IMR-90 (cell line): ENCODE measurements at regions not wholly inside any gene's neighbourhood (a gene's known extent, or its start where the extent isn't known, plus 50 kb on each side); places are given as distances from the start of the nearest gene placed in this dataset.

ENCODE experiments used
- ATAC-seq: fragments of 200-7000 bp; cut with Tn5 transposase; 2 replicates; pipeline ENCODE4 v1.9.1; 2020; ENCODE audit warnings: low read depth, mild to moderate bottlenecking, moderate library complexity
- BruUV-seq: library from RNA; stranded (reverse); fragments of 400-500 nt; replicated peaks from 2 replicates; lab custom pipeline; 2021; lab: Mats Ljungman, UMichigan
- CTCF ChIA-PET: fragments of 300-600 bp; formaldehyde crosslinking; extraction: SDS; loops from one replicate; lab custom pipeline; 2021; ENCODE audit warnings: antibody characterized with exemption; lab: Yijun Ruan, JAX
- POLR2A ChIA-PET: fragments of 300-600 bp; sonication (Branson Sonifier 250); formaldehyde crosslinking; loops from one replicate; lab custom pipeline; 2022; ENCODE audit warnings: antibody characterized with exemption; ENCODE audit not compliant: unreplicated experiment; lab: Charles Lee
- DNase-seq: peaks from one replicate; pipeline ENCODE4 v3.0.0; 2013
- H2AFZ ChIP-seq: replicated peaks from 2 replicates; pipeline ENCODE3; 2013; ENCODE audit warnings: low read length, mild to moderate bottlenecking; ENCODE audit not compliant: poor library complexity
- H2AK5ac ChIP-seq: 2 replicates; pipeline ENCODE4 v1.6.1; 2013; ENCODE audit warnings: low read depth, low read length, inconsistent platforms
- H2AK9ac ChIP-seq: replicated peaks from 2 replicates; pipeline ENCODE3; 2013; ENCODE audit warnings: mild to moderate bottlenecking, low read depth, low read length, moderate library complexity; ENCODE audit not compliant: poor library complexity
- H2BK120ac ChIP-seq: 2 replicates; pipeline ENCODE4 v1.6.1; 2013; ENCODE audit warnings: low read depth, low read length, inconsistent platforms
- H2BK15ac ChIP-seq: 3 replicates; pipeline ENCODE4 v1.6.1; 2013; ENCODE audit warnings: low read depth, low read length, inconsistent platforms
- H2BK20ac ChIP-seq: 2 replicates; pipeline ENCODE4 v1.6.1; 2013; ENCODE audit warnings: low read depth, mild to moderate bottlenecking, inconsistent platforms, low read length, moderate library complexity
- H2BK5ac ChIP-seq: 2 replicates; pipeline ENCODE4 v1.6.1; 2013; ENCODE audit warnings: mild to moderate bottlenecking, low read depth, low read length, inconsistent platforms; ENCODE audit not compliant: poor library complexity, severe bottlenecking
- H3K14ac ChIP-seq: replicated peaks from 2 replicates; pipeline ENCODE4 v1.6.1; 2013; ENCODE audit warnings: low read depth, low read length, inconsistent platforms
- H3K18ac ChIP-seq: 2 replicates; pipeline ENCODE4 v1.6.1; 2013; ENCODE audit warnings: low read depth, low read length, control low read depth
- H3K23ac ChIP-seq: 2 replicates; pipeline ENCODE4 v1.6.1; 2013; ENCODE audit warnings: low read depth, low read length, inconsistent platforms
- H3K27ac ChIP-seq: 2 replicates; pipeline ENCODE4 v1.5.1; 2013; ENCODE audit warnings: mild to moderate bottlenecking, control low read depth, low read length; ENCODE audit not compliant: insufficient read depth
- H3K27me3 ChIP-seq: 2 replicates; pipeline ENCODE4 v1.6.1; 2013; ENCODE audit warnings: low read length; ENCODE audit not compliant: control insufficient read depth, insufficient read depth
- H3K36me3 ChIP-seq: 2 replicates; pipeline ENCODE4 v1.6.1; 2013; ENCODE audit warnings: low read length, mixed read lengths; ENCODE audit not compliant: control insufficient read depth, insufficient read depth
- H3K4ac ChIP-seq: 2 replicates; pipeline ENCODE4 v1.6.1; 2013; ENCODE audit warnings: low read depth, low read length, inconsistent platforms
- H3K4me1 ChIP-seq: 2 replicates; pipeline ENCODE4 v1.6.1; 2013; ENCODE audit warnings: low read length, mixed read lengths; ENCODE audit not compliant: control insufficient read depth, insufficient read depth
- H3K4me2 ChIP-seq: 2 replicates; pipeline ENCODE4 v1.6.1; 2013; ENCODE audit warnings: low read depth, mild to moderate bottlenecking, control low read depth, low read length, moderate library complexity
- H3K4me3 ChIP-seq: 2 replicates; pipeline ENCODE4 v1.5.1; 2013; ENCODE audit warnings: low read depth, mild to moderate bottlenecking, control low read depth, low read length, moderate library complexity; ENCODE audit not compliant: insufficient read depth
- H3K56ac ChIP-seq: 2 replicates; pipeline ENCODE4 v1.6.1; 2013; ENCODE audit warnings: low read length, inconsistent platforms; ENCODE audit not compliant: insufficient read depth; ENCODE audit errors: extremely low read depth
- H3K79me1 ChIP-seq, 2 experiments: 2 replicates each; pipeline ENCODE4 v1.6.1; 2013; ENCODE audit warnings: low read length in 2 of 2, inconsistent platforms in 1 of 2, low read depth in 1 of 2
- H3K9ac ChIP-seq: 2 replicates; pipeline ENCODE4 v1.6.1; 2013; ENCODE audit warnings: low read depth, low read length, control low read depth
- H3K9me1 ChIP-seq: 2 replicates; pipeline ENCODE4 v1.6.1; 2013; ENCODE audit warnings: low read length, inconsistent platforms; ENCODE audit not compliant: insufficient read depth
- H3K9me3 ChIP-seq: 2 replicates; pipeline ENCODE4 v1.6.1; 2013; ENCODE audit warnings: low read length; ENCODE audit not compliant: control insufficient read depth, insufficient read depth
- H4K20me1 ChIP-seq: 2 replicates; pipeline ENCODE4 v1.6.1; 2013; ENCODE audit warnings: low read length, inconsistent platforms; ENCODE audit not compliant: insufficient read depth
- H4K5ac ChIP-seq: 2 replicates; pipeline ENCODE4 v1.6.1; 2013; ENCODE audit warnings: mild to moderate bottlenecking, low read depth, low read length, control low read depth
- H4K8ac ChIP-seq, 2 experiments: 2 replicates each; pipeline ENCODE4 v1.6.1; 2013; ENCODE audit warnings: low read depth in 2 of 2, low read length in 2 of 2, control low read depth in 1 of 2, inconsistent platforms in 1 of 2
- H4K91ac ChIP-seq: 2 replicates; pipeline ENCODE4 v1.6.1; 2013; ENCODE audit warnings: low read depth, low read length, inconsistent platforms; ENCODE audit not compliant: insufficient read depth
- BHLHE40 ChIP-seq: fragments of 150-350 bp; IDR thresholded peaks from 2 replicates; pipeline ENCODE4 v1.6.1; 2016; ENCODE audit warnings: mild to moderate bottlenecking, low read depth, low read length
- CEBPB ChIP-seq: IDR thresholded peaks from 2 replicates; pipeline ENCODE4 v1.6.1; 2012; ENCODE audit warnings: low read depth, low read length, improper control_type of control experiment
- MAFK ChIP-seq: IDR thresholded peaks from 2 replicates; pipeline ENCODE4 v1.6.1; 2012; ENCODE audit warnings: low read depth, low read length, improper control_type of control experiment
- MAZ ChIP-seq: IDR thresholded peaks from 2 replicates; pipeline ENCODE4 v1.6.1; 2012; ENCODE audit warnings: low read depth, mild to moderate bottlenecking, low read length, improper control_type of control experiment, moderate library complexity, borderline replicate concordance
- MXI1 ChIP-seq: IDR thresholded peaks from 2 replicates; pipeline ENCODE4 v1.6.1; 2012; ENCODE audit warnings: low read depth, mild to moderate bottlenecking, low read length, moderate library complexity, borderline replicate concordance
- NFE2L2 ChIP-seq: fragments of 150-350 bp; IDR thresholded peaks from 2 replicates; pipeline ENCODE4 v1.6.1; 2016; ENCODE audit warnings: low read depth, mild to moderate bottlenecking, low read length
- POLR2A ChIP-seq: IDR thresholded peaks from 2 replicates; pipeline ENCODE4 v1.6.1; 2012; ENCODE audit warnings: mild to moderate bottlenecking, low read depth, low read length
- RAD21 ChIP-seq: IDR thresholded peaks from 2 replicates; pipeline ENCODE4 v1.6.1; 2012; ENCODE audit warnings: low read length, improper control_type of control experiment
- RCOR1 ChIP-seq: IDR thresholded peaks from 2 replicates; pipeline ENCODE4 v1.6.1; 2012; ENCODE audit warnings: mild to moderate bottlenecking, low read length, improper control_type of control experiment; ENCODE audit not compliant: insufficient replicate concordance
- RFX5 ChIP-seq: IDR thresholded peaks from 2 replicates; pipeline ENCODE4 v1.8.0; 2012; ENCODE audit warnings: low read depth, mild to moderate bottlenecking, low read length, moderate library complexity
- SMC3 ChIP-seq: fragments of 150-350 bp; IDR thresholded peaks from 2 replicates; pipeline ENCODE4 v1.6.1; 2016; ENCODE audit warnings: low read depth, mild to moderate bottlenecking, antibody characterized with exemption, low read length, moderate library complexity
- WGBS, 2 experiments: methylation state at CpG; one replicate each; pipeline versions ENCODE4 v1.1.5 to v1.1.7; 2013; ENCODE audit warnings: missing lambda C conversion rate in 2 of 2; ENCODE audit not compliant: insufficient read length in 1 of 2; ENCODE audit errors: extremely low coverage in 2 of 2; 5-methylcytosine and 5-hydroxymethylcytosine counted together
- dilution Hi-C: fragments of 300-500 bp; cut with HindIII; formaldehyde crosslinking; loops from one replicate; pipeline ENCODE4 v1.14.3; 2018; ENCODE audit warnings: low sequenced_read_pairs; ENCODE audit not compliant: unreplicated experiment
- in situ Hi-C: fragments of 300-500 bp; cut with MboI; formaldehyde crosslinking; loops from 3 replicates; pipeline ENCODE4 v1.14.3; 2019; ENCODE audit warnings: low sequenced_read_pairs, inconsistent platforms, mixed read lengths
- intact Hi-C: fragments of 100-400 bp; cut with micrococcal nuclease; formaldehyde crosslinking; loops from 2 replicates; pipeline ENCODE4 v1.10.0; 2022
- TF ChIP-seq, protein P1 (sequence below): fragments of 150-350 bp; IDR thresholded peaks from 2 replicates; pipeline ENCODE4 v1.6.1; 2016; ENCODE audit warnings: low read depth, mild to moderate bottlenecking, low read length, moderate library complexity, borderline replicate concordance
- TF ChIP-seq, protein P2 (sequence below): fragments of 150-350 bp; IDR thresholded peaks from 2 replicates; pipeline ENCODE4 v1.6.1; 2017; ENCODE audit warnings: mild to moderate bottlenecking, antibody characterized with exemption, low read length, low read depth
- TF ChIP-seq, protein P3 (sequence below): conservative IDR thresholded peaks from 2 replicates; pipeline ENCODE4 v1.5.1; 2012; ENCODE audit warnings: mild to moderate bottlenecking, low read depth, low read length, improper control_type of control experiment

DNA sequence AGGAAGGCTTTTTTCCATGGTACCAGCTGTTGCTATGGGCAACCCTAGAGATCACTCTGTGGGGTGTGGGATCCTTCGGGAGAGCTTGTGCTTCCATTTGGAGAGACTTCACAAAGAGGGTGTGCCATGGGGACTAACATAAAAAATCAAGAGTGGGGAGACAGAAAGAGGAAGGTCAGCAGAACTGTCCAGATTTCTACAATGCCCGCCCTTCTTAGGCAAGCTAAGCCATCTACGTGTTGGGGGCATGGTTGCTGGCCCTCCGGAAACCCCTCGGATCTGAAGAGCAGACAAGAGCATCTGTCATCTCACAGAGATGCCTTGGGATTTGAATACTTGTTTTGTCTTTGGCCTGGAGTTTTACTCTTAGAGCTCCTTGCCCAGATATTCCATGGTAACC lies 83.9 kb upstream of the ZNF648 start:
- H3K4ac ChIP-seq = no peak overlapping the region
- CTCF ChIA-PET = interaction anchor here (1.3 to 4.9 kb wide), 2 partner anchors 247 to 250 kb away, joined by 3 to 81 read pairs; partner anchors contain the start of gene GLUL
- H2BK5ac ChIP-seq = no peak overlapping the region
- dilution Hi-C loops = no loop called here
- no peak overlapping the region for H4K91ac ChIP-seq
- BruUV-seq = no TSS peak
- H2AK5ac ChIP-seq = no peak overlapping the region
- TF ChIP-seq SMC3 (no peak), CEBPB (no peak), MXI1 (no peak), RAD21 (no peak), NFE2L2 (no peak), MAFK (no peak), RCOR1 (no peak), RFX5 (no peak), MAZ (no peak), BHLHE40 (no peak), POLR2A (no peak)
- TF ChIP-seq, protein P1, sequence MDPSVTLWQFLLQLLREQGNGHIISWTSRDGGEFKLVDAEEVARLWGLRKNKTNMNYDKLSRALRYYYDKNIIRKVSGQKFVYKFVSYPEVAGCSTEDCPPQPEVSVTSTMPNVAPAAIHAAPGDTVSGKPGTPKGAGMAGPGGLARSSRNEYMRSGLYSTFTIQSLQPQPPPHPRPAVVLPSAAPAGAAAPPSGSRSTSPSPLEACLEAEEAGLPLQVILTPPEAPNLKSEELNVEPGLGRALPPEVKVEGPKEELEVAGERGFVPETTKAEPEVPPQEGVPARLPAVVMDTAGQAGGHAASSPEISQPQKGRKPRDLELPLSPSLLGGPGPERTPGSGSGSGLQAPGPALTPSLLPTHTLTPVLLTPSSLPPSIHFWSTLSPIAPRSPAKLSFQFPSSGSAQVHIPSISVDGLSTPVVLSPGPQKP = no peak
- TF ChIP-seq, protein P2, sequence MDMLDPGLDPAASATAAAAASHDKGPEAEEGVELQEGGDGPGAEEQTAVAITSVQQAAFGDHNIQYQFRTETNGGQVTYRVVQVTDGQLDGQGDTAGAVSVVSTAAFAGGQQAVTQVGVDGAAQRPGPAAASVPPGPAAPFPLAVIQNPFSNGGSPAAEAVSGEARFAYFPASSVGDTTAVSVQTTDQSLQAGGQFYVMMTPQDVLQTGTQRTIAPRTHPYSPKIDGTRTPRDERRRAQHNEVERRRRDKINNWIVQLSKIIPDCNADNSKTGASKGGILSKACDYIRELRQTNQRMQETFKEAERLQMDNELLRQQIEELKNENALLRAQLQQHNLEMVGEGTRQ = no peak
- TF ChIP-seq, protein P3, sequence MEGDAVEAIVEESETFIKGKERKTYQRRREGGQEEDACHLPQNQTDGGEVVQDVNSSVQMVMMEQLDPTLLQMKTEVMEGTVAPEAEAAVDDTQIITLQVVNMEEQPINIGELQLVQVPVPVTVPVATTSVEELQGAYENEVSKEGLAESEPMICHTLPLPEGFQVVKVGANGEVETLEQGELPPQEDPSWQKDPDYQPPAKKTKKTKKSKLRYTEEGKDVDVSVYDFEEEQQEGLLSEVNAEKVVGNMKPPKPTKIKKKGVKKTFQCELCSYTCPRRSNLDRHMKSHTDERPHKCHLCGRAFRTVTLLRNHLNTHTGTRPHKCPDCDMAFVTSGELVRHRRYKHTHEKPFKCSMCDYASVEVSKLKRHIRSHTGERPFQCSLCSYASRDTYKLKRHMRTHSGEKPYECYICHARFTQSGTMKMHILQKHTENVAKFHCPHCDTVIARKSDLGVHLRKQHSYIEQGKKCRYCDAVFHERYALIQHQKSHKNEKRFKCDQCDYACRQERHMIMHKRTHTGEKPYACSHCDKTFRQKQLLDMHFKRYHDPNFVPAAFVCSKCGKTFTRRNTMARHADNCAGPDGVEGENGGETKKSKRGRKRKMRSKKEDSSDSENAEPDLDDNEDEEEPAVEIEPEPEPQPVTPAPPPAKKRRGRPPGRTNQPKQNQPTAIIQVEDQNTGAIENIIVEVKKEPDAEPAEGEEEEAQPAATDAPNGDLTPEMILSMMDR = no peak
- H3K56ac ChIP-seq = no peak overlapping the region
- no peak overlapping the region for H3K18ac ChIP-seq
- no peak overlapping the region for H2BK15ac ChIP-seq
- no peak overlapping the region for H4K5ac ChIP-seq
- no peak overlapping the region for H4K8ac ChIP-seq
- no peak overlapping the region for H3K14ac ChIP-seq
- no peak overlapping the region for H2BK20ac ChIP-seq
- WGBS, 2 experiments = 83% methylated on average over 4 of the region's 5 CpGs; no CpG with 5 or more reads in 1 of the 2 experiments
- no peaks in the 10 kb centered on the region for H4K20me1 ChIP-seq
- H3K4me3 ChIP-seq = no peak overlapping the region
- H3K27ac ChIP-seq = no peak overlapping the region
- H3K27me3 ChIP-seq = no peaks in the 10 kb centered on the region; the same call in 1 of the 2 replicates
- no peak overlapping the region for H3K23ac ChIP-seq
- POLR2A ChIA-PET = no interaction called here
- no peaks in the 10 kb centered on the region for H3K9me1 ChIP-seq
- no peak overlapping the region for H3K4me2 ChIP-seq
- ATAC-seq (no peak), DNase-seq (no peak)
- no peaks in the 10 kb centered on the region for H3K36me3 ChIP-seq
- 0 out of 2 replicates have a peak, but pooled peaks cover 2% of the 10 kb centered on the region for H3K4me1 ChIP-seq
- H3K9ac ChIP-seq = no peak overlapping the region
- no peak overlapping the region for H2AFZ ChIP-seq
- no peak overlapping the region for H2AK9ac ChIP-seq
- in situ Hi-C loops = no loop called here
- H3K9me3 ChIP-seq = no peaks in the 10 kb centered on the region
- intact Hi-C loops = no loop called here
- H3K79me1 ChIP-seq = no peaks in the 10 kb centered on the region
- no peak overlapping the region for H2BK120ac ChIP-seq
